Loucy (cell line): ENCODE measurements at regions not wholly inside any gene's neighbourhood (a gene's known extent, or its start where the extent isn't known, plus 50 kb on each side); places are given as distances from the start of the nearest gene placed in this dataset.

ENCODE experiments used
- H2AFZ ChIP-seq: fragments of 200-600 bp; sonication (generic); 2 replicates; pipeline ENCODE4 v1.6.0; 2016; ENCODE audit warnings: antibody characterized with exemption, mild to moderate bottlenecking, low read length, moderate library complexity
- H3F3A ChIP-seq: fragments of 200-600 bp; 2 replicates; pipeline ENCODE4 v1.6.0; 2016; ENCODE audit warnings: antibody characterized with exemption, low read depth, mild to moderate bottlenecking
- H3K27me3 ChIP-seq: fragments of 200-600 bp; sonication (generic); 2 replicates; pipeline ENCODE4 v1.6.1; 2014; ENCODE audit warnings: low read length, mild to moderate bottlenecking; ENCODE audit not compliant: insufficient read depth, poor library complexity, severe bottlenecking
- H3K36me3 ChIP-seq: fragments of 200-600 bp; sonication (generic); 2 replicates; pipeline ENCODE4 v1.6.1; 2016; ENCODE audit warnings: low read length; ENCODE audit not compliant: insufficient read depth
- H3K4me1 ChIP-seq: fragments of 200-600 bp; sonication (generic); 2 replicates; pipeline ENCODE4 v1.5.1; 2014; ENCODE audit warnings: low read length, mild to moderate bottlenecking; ENCODE audit not compliant: insufficient read depth, poor library complexity, severe bottlenecking
- H3K4me2 ChIP-seq: fragments of 200-600 bp; sonication (generic); 2 replicates; pipeline ENCODE4 v1.6.0; 2014; ENCODE audit warnings: antibody characterized with exemption, low read length, low read depth, mild to moderate bottlenecking; ENCODE audit not compliant: poor library complexity, severe bottlenecking
- H3K4me3 ChIP-seq: fragments of 200-600 bp; sonication (generic); 2 replicates; pipeline ENCODE4 v1.5.1; 2014; ENCODE audit warnings: low read length, mild to moderate bottlenecking, mixed read lengths; ENCODE audit not compliant: poor library complexity, severe bottlenecking
- H3K79me2 ChIP-seq: fragments of 200-600 bp; sonication (generic); 2 replicates; pipeline ENCODE4 v1.6.1; 2014; ENCODE audit warnings: low read length; ENCODE audit not compliant: insufficient read depth
- H3K9ac ChIP-seq: fragments of 200-600 bp; sonication (generic); 2 replicates; pipeline ENCODE4 v1.6.0; 2014; ENCODE audit warnings: mild to moderate bottlenecking, low read depth, low read length, moderate library complexity; ENCODE audit not compliant: poor library complexity, severe bottlenecking
- H3K9me2 ChIP-seq: fragments of 200-600 bp; sonication (generic); replicated peaks from 2 replicates; pipeline ENCODE4 v1.6.1; 2016; ENCODE audit warnings: low read depth, low read length, mixed read lengths
- H3K9me3 ChIP-seq: fragments of 200-600 bp; sonication (generic); 2 replicates; pipeline ENCODE4 v1.6.1; 2014; ENCODE audit warnings: mild to moderate bottlenecking, antibody characterized with exemption, low read length, low read depth; ENCODE audit not compliant: insufficient read depth
- H4K20me1 ChIP-seq: fragments of 200-600 bp; sonication (generic); 2 replicates; pipeline ENCODE4 v1.6.0; 2014; ENCODE audit warnings: antibody characterized with exemption, low read length, mild to moderate bottlenecking; ENCODE audit not compliant: insufficient read depth, poor library complexity, severe bottlenecking
- CTCF ChIP-seq: fragments of 200-600 bp; sonication (generic); conservative IDR thresholded peaks from 2 replicates; pipeline ENCODE4 v1.5.1; 2014; ENCODE audit warnings: mild to moderate bottlenecking, antibody characterized with exemption, low read length
- EZH2phosphoT487 ChIP-seq: fragments of 200-600 bp; IDR thresholded peaks from 2 replicates; pipeline ENCODE4 v1.6.1; 2018; ENCODE audit warnings: antibody characterized with exemption, mild to moderate bottlenecking, moderate library complexity, borderline replicate concordance

- no peak overlapping the region for H3K9ac ChIP-seq
- no peaks in the 10 kb centered on the region for H3K9me2 ChIP-seq
- no peak overlapping the region for H3K4me2 ChIP-seq
- no peaks in the 10 kb centered on the region for H3K9me3 ChIP-seq
- no peaks in the 10 kb centered on the region for H3K27me3 ChIP-seq
- H3K79me2 ChIP-seq: no peaks in the 10 kb centered on the region
- no peaks in the 10 kb centered on the region for H3K36me3 ChIP-seq
- no peak overlapping the region for H2AFZ ChIP-seq
- no peaks in the 10 kb centered on the region for H4K20me1 ChIP-seq
- no peak overlapping the region for H3K4me3 ChIP-seq
- TF ChIP-seq CTCF: no peak
- H3F3A ChIP-seq: no peaks in the 10 kb centered on the region
- no peaks in the 10 kb centered on the region for H3K4me1 ChIP-seq
These were observed 224.7 kb upstream of the CDH18 start for GRCh38 chr5:20212701-20213100.

- H3K79me2 ChIP-seq: no peaks in the 10 kb centered on the region
- H2AFZ ChIP-seq: no peak overlapping the region
- no peaks in the 10 kb centered on the region for H3K36me3 ChIP-seq
- TF ChIP-seq CTCF (no peak), EZH2phosphoT487 (no peak)
- H3K4me1 ChIP-seq: no peaks in the 10 kb centered on the region
- no peaks in the 10 kb centered on the region for H3K9me2 ChIP-seq
- H3F3A ChIP-seq: no peaks in the 10 kb centered on the region
- H3K4me3 ChIP-seq: no peak overlapping the region
- no peak overlapping the region for H3K4me2 ChIP-seq
- H4K20me1 ChIP-seq: no peaks in the 10 kb centered on the region
- H3K27me3 ChIP-seq: no peaks in the 10 kb centered on the region
- no peaks in the 10 kb centered on the region for H3K9me3 ChIP-seq
- H3K9ac ChIP-seq: no peak overlapping the region
These were observed 178.5 kb upstream of the CDH18 start for GRCh38 chr5:20166456-20166855.

- no peaks in the 10 kb centered on the region for H3K36me3 ChIP-seq
- no peaks in the 10 kb centered on the region for H3K4me1 ChIP-seq
- H3K27me3 ChIP-seq: no peaks in the 10 kb centered on the region
- H3K4me2 ChIP-seq: no peak overlapping the region
- no peaks in the 10 kb centered on the region for H3K79me2 ChIP-seq
- H3K9me2 ChIP-seq: no peaks in the 10 kb centered on the region
- no peak overlapping the region for H3K9ac ChIP-seq
- no peak for TF ChIP-seq EZH2phosphoT487
- TF ChIP-seq CTCF: no peak
- no peak overlapping the region for H3K4me3 ChIP-seq
- H3F3A ChIP-seq: no peaks in the 10 kb centered on the region
- H2AFZ ChIP-seq: no peak overlapping the region
- H4K20me1 ChIP-seq: no peaks in the 10 kb centered on the region
- no peaks in the 10 kb centered on the region for H3K9me3 ChIP-seq
These were observed 170.0 kb upstream of the CDH18 start for GRCh38 chr5:20158006-20158405.
